HCT116 (cell line): ENCODE measurements at regions not wholly inside any gene's neighbourhood (a gene's known extent, or its start where the extent isn't known, plus 50 kb on each side); places are given as distances from the start of the nearest gene placed in this dataset.

Experiments used
- ATAC-seq: fragments of 200-7000 bp; cut with Tn5 transposase; 2 replicates; pipeline ENCODE4 v1.9.1; 2020; ENCODE audit warnings: mild to moderate bottlenecking, moderate library complexity
- BruUV-seq: library from RNA; stranded (reverse); fragments of 400-500 nt; replicated peaks from 2 replicates; lab custom pipeline; 2021; lab: Mats Ljungman, UMichigan
- CTCF ChIA-PET: fragments of 300-600 bp; sonication (Branson Sonifier 250); formaldehyde crosslinking; loops from one replicate; lab custom pipeline; 2021; ENCODE audit warnings: antibody characterized with exemption; lab: Charles Lee
- POLR2A ChIA-PET: fragments of 300-600, 350-600 bp; sonication (Branson Sonifier 250); formaldehyde crosslinking; loops from one replicate; lab custom pipeline; 2021; ENCODE audit warnings: antibody characterized with exemption; lab: Charles Lee
- RAD21 ChIA-PET, 2 experiments: fragments of 300-600 bp; sonication (Branson Sonifier 250); formaldehyde crosslinking; loops; one replicate each; lab custom pipeline; 2023; ENCODE audit warnings: low total read pairs in 2 of 2; ENCODE audit not compliant: uncharacterized antibody in 2 of 2, unreplicated experiment in 2 of 2, low non-redundant PET in 1 of 2; lab: Charles Lee
- DNase-seq: peaks from one replicate; pipeline ENCODE4 v3.0.0-alpha.2; 2010; ENCODE audit warnings: low read depth, low spot score
- H2AFZ ChIP-seq: fragments of 200-600 bp; shearing (Covaris generic), sonication (generic); 2 replicates; pipeline ENCODE4 v1.6.1; 2017; ENCODE audit warnings: low read depth, mixed run types, mixed read lengths, antibody characterized with exemption, low read length; ENCODE audit not compliant: poor library complexity, severe bottlenecking
- H3K27ac ChIP-seq: 2 replicates; pipeline ENCODE4 v1.5.1; 2012; ENCODE audit warnings: low read depth, low read length
- H3K27me3 ChIP-seq: fragments of 200-600 bp; sonication (generic); 2 replicates; pipeline ENCODE4 v1.6.1; 2016; ENCODE audit warnings: mixed run types, low read length, mixed read lengths; ENCODE audit not compliant: insufficient read depth
- H3K36me3 ChIP-seq, 2 experiments: fragments of 200-500 bp in 1 of 2; fragments of 200-600 bp in 1 of 2; sonication (Bioruptor generic) in 1 of 2; sonication (generic) in 1 of 2; 2 replicates each; pipeline versions ENCODE4 v1.5.1 to v1.6.1; 2014 to 2016; ENCODE audit warnings: low read length in 2 of 2, inconsistent platforms in 1 of 2, mixed read lengths in 1 of 2, mixed run types in 1 of 2; ENCODE audit not compliant: insufficient read depth in 2 of 2, control insufficient read depth in 1 of 2
- H3K4me1 ChIP-seq, 2 experiments: fragments of 200-600 bp in 1 of 2; sonication (generic) in 1 of 2; 2 replicates each; pipeline versions ENCODE4 v1.5.1 to v1.6.1; 2012 to 2017; ENCODE audit warnings: low read length in 2 of 2, inconsistent platforms in 1 of 2, mild to moderate bottlenecking in 1 of 2, mixed read lengths in 1 of 2, mixed run types in 1 of 2, moderate library complexity in 1 of 2; ENCODE audit not compliant: insufficient read depth in 2 of 2, control insufficient read depth in 1 of 2
- H3K4me2 ChIP-seq: fragments of 200-600 bp; sonication (generic); 2 replicates; pipeline ENCODE4 v1.6.1; 2017; ENCODE audit warnings: mixed run types, low read length, mixed read lengths
- H3K4me3 ChIP-seq, 2 experiments: fragments of 200-600 bp in 1 of 2; sonication (generic) in 1 of 2; replicated peaks in 1 of 2; 2 replicates each; pipeline ENCODE4 v1.5.1; 2011 to 2016; ENCODE audit warnings: low read length in 2 of 2, control low read depth in 1 of 2, low read depth in 1 of 2, mild to moderate bottlenecking in 1 of 2, mixed read lengths in 1 of 2, mixed run types in 1 of 2
- H3K79me2 ChIP-seq: fragments of 200-600 bp; sonication (generic); 2 replicates; pipeline ENCODE4 v1.6.1; 2017; ENCODE audit warnings: mild to moderate bottlenecking, mixed run types, low read length, moderate library complexity, mixed read lengths; ENCODE audit not compliant: insufficient read depth
- H3K9ac ChIP-seq: fragments of 200-600 bp; sonication (generic); 2 replicates; pipeline ENCODE4 v1.6.1; 2016; ENCODE audit warnings: low read length, mixed read lengths
- H3K9me2 ChIP-seq: fragments of 200-600 bp; sonication (generic), shearing (Covaris generic); 2 replicates; pipeline ENCODE4 v1.6.1; 2017; ENCODE audit warnings: mixed run types, mild to moderate bottlenecking, moderate library complexity; ENCODE audit not compliant: insufficient read depth
- H3K9me3 ChIP-seq, 2 experiments: fragments of 200-500 bp in 1 of 2; fragments of 200-600 bp in 1 of 2; sonication (Bioruptor generic) in 1 of 2; sonication (generic) in 1 of 2; 2 replicates each; pipeline ENCODE4 v1.6.1; 2014 to 2017; ENCODE audit warnings: low read length in 2 of 2, mixed read lengths in 2 of 2, inconsistent platforms in 1 of 2, low read depth in 1 of 2, mild to moderate bottlenecking in 1 of 2, mixed run types in 1 of 2, moderate library complexity in 1 of 2; ENCODE audit not compliant: control insufficient read depth in 1 of 2, insufficient read depth in 1 of 2
- H4K20me1 ChIP-seq: fragments of 200-600 bp; sonication (generic), shearing (Covaris generic); 2 replicates; pipeline ENCODE4 v1.6.1; 2017; ENCODE audit warnings: mixed run types, mild to moderate bottlenecking, moderate library complexity; ENCODE audit not compliant: insufficient read depth
- CEBPB ChIP-seq: IDR thresholded peaks from 2 replicates; pipeline ENCODE4 v1.6.1; 2012; ENCODE audit warnings: low read depth
- EZH2 ChIP-seq: fragments of 200-600 bp; sonication (generic); IDR thresholded peaks from 2 replicates; pipeline ENCODE4 v1.6.1; 2017; ENCODE audit warnings: antibody characterized with exemption, mixed run types
- EZH2phosphoT487 ChIP-seq: fragments of 200-600 bp; IDR thresholded peaks from 2 replicates; pipeline ENCODE4 v1.6.1; 2018; ENCODE audit warnings: antibody characterized with exemption, borderline replicate concordance
- FOSL1 ChIP-seq: IDR thresholded peaks from 2 replicates; pipeline ENCODE4 v1.6.1; 2012; ENCODE audit warnings: low read depth
- JUND ChIP-seq: IDR thresholded peaks from 2 replicates; pipeline ENCODE4 v1.6.1; 2012
- POLR2A ChIP-seq: IDR thresholded peaks from 2 replicates; pipeline ENCODE4 v1.7.0; 2011; ENCODE audit warnings: borderline replicate concordance; ENCODE audit not compliant: insufficient read depth, insufficient read length; ENCODE audit errors: extremely low read depth
- SIN3A ChIP-seq: IDR thresholded peaks from 2 replicates; pipeline ENCODE4 v1.6.1; 2012; ENCODE audit warnings: low read depth
- SP1 ChIP-seq: IDR thresholded peaks from 2 replicates; pipeline ENCODE4 v1.6.1; 2012; ENCODE audit warnings: low read depth
- TCF7L2 ChIP-seq: IDR thresholded peaks from 2 replicates; pipeline ENCODE4 v1.7.0; 2011; ENCODE audit warnings: borderline replicate concordance, inconsistent platforms; ENCODE audit not compliant: insufficient read depth, insufficient read length; ENCODE audit errors: extremely low read depth
- ZFX ChIP-seq: fragments of 450-650 bp; IDR thresholded peaks from 2 replicates; pipeline ENCODE4 v1.6.1; 2017
- intact Hi-C: fragments of 100-400 bp; cut with micrococcal nuclease; formaldehyde crosslinking; loops from 2 replicates; pipeline ENCODE4 v1.10.0; 2022
- TF ChIP-seq, protein P1 (sequence below), 3 experiments: fragments of 200-600 bp in 1 of 3; sonication (generic) in 1 of 3; IDR thresholded peaks in 2 of 3; conservative IDR thresholded peaks in 1 of 3; 2 replicates each; pipeline ENCODE4 v1.5.1; 2012 to 2017; ENCODE audit warnings: low read depth in 2 of 3, low read length in 2 of 3, antibody characterized with exemption in 1 of 3, borderline replicate concordance in 1 of 3, control low read depth in 1 of 3, mild to moderate bottlenecking in 1 of 3, mixed read lengths in 1 of 3, mixed run types in 1 of 3, moderate library complexity in 1 of 3; ENCODE audit not compliant: insufficient read depth in 1 of 3
- TF ChIP-seq, protein P2 (sequence below): IDR thresholded peaks from 2 replicates; pipeline ENCODE4 v1.6.1; 2012
- TF ChIP-seq, protein P3 (sequence below): IDR thresholded peaks from 2 replicates; pipeline ENCODE4 v1.6.1; 2012; ENCODE audit warnings: low read depth

DNA sequence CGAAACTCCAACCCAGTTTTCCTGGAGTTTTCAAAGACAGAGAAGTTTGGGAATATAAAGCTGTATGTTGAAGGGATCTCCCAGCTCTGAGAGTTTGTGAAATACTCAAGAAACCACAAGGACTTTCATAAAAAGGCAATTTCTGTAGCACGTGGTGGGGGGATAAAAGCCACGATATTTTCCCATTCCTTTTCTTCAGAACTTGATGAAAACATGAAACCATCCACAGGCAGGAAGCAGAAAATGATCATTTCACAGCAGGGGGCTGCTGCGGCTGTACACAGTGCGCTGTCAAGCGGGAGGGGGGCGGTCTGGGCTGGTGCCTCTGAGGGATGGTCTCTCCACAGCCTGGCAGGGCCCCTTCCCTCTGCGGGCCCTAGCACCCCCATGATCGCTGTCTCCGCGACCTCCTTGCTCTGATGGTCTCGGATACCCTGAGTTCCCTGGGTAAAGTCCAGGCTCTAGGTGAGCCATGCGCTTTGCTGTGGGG lies 423.2 kb downstream of the MN1 start:
- no peak overlapping the region for H3K4me3 ChIP-seq
- H2AFZ ChIP-seq = no peak overlapping the region
- H3K4me2 ChIP-seq = no peak overlapping the region
- no peaks in the 10 kb centered on the region for H3K79me2 ChIP-seq
- H3K4me1 ChIP-seq = peaks cover 0 to under 1% of the 10 kb centered on the region in 2 experiments; a peak in 1 of 4 replicates
- TF ChIP-seq EZH2phosphoT487 (no peak), FOSL1 (no peak), CEBPB (no peak), SIN3A (no peak), SP1 (no peak), ZFX (no peak), TCF7L2 (no peak), JUND (no peak), POLR2A (no peak), EZH2 (no peak)
- TF ChIP-seq, protein P1, sequence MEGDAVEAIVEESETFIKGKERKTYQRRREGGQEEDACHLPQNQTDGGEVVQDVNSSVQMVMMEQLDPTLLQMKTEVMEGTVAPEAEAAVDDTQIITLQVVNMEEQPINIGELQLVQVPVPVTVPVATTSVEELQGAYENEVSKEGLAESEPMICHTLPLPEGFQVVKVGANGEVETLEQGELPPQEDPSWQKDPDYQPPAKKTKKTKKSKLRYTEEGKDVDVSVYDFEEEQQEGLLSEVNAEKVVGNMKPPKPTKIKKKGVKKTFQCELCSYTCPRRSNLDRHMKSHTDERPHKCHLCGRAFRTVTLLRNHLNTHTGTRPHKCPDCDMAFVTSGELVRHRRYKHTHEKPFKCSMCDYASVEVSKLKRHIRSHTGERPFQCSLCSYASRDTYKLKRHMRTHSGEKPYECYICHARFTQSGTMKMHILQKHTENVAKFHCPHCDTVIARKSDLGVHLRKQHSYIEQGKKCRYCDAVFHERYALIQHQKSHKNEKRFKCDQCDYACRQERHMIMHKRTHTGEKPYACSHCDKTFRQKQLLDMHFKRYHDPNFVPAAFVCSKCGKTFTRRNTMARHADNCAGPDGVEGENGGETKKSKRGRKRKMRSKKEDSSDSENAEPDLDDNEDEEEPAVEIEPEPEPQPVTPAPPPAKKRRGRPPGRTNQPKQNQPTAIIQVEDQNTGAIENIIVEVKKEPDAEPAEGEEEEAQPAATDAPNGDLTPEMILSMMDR (IDR thresholded peaks at IDR 0.05 in 2 of 3, conservative IDR thresholded peaks at IDR 0.05 in 1 of 3; ENCODE audit: borderline replicate concordance in 1 of 3, insufficient read depth in 1 of 3, low read depth in 2 of 3, low read length in 2 of 3) = no peak
- TF ChIP-seq, protein P2, sequence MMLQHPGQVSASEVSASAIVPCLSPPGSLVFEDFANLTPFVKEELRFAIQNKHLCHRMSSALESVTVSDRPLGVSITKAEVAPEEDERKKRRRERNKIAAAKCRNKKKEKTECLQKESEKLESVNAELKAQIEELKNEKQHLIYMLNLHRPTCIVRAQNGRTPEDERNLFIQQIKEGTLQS = no peak
- TF ChIP-seq, protein P3, sequence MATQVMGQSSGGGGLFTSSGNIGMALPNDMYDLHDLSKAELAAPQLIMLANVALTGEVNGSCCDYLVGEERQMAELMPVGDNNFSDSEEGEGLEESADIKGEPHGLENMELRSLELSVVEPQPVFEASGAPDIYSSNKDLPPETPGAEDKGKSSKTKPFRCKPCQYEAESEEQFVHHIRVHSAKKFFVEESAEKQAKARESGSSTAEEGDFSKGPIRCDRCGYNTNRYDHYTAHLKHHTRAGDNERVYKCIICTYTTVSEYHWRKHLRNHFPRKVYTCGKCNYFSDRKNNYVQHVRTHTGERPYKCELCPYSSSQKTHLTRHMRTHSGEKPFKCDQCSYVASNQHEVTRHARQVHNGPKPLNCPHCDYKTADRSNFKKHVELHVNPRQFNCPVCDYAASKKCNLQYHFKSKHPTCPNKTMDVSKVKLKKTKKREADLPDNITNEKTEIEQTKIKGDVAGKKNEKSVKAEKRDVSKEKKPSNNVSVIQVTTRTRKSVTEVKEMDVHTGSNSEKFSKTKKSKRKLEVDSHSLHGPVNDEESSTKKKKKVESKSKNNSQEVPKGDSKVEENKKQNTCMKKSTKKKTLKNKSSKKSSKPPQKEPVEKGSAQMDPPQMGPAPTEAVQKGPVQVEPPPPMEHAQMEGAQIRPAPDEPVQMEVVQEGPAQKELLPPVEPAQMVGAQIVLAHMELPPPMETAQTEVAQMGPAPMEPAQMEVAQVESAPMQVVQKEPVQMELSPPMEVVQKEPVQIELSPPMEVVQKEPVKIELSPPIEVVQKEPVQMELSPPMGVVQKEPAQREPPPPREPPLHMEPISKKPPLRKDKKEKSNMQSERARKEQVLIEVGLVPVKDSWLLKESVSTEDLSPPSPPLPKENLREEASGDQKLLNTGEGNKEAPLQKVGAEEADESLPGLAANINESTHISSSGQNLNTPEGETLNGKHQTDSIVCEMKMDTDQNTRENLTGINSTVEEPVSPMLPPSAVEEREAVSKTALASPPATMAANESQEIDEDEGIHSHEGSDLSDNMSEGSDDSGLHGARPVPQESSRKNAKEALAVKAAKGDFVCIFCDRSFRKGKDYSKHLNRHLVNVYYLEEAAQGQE = no peak
- no TSS peak for BruUV-seq
- H3K9me3 ChIP-seq = no peaks in the 10 kb centered on the region
- H3K36me3 ChIP-seq = no peaks in the 10 kb centered on the region
- no peak overlapping the region for H3K27ac ChIP-seq
- ChIA-PET POLR2A (no interaction called here), CTCF (no interaction called here), RAD21 (no interaction called here)
- intact Hi-C loops = no loop called here
- ATAC-seq (no peak), DNase-seq (no peak)
- H3K9me2 ChIP-seq = no peaks in the 10 kb centered on the region
- H4K20me1 ChIP-seq = no peaks in the 10 kb centered on the region
- peaks cover 29% of the 10 kb centered on the region; the same call in 1 of the 2 replicates for H3K27me3 ChIP-seq
- H3K9ac ChIP-seq = no peak overlapping the region
